Muscle layer of colon (tissue), 2 donors: ENCODE measurements at regions not wholly inside any gene's neighbourhood (a gene's known extent, or its start where the extent isn't known, plus 50 kb on each side); places are given as distances from the start of the nearest gene placed in this dataset.

Source experiments
- H3K27ac ChIP-seq: one replicate; pipeline ENCODE4 v1.7.0; 2013; ENCODE audit warnings: low read depth, mild to moderate bottlenecking, low read length, moderate library complexity
- H3K27me3 ChIP-seq, 2 donors: one replicate each; pipeline ENCODE4 v1.7.0; 2013; ENCODE audit warnings: low read length in 2 of 2, mild to moderate bottlenecking in 2 of 2; ENCODE audit not compliant: insufficient read depth in 2 of 2, control insufficient read depth in 1 of 2
- H3K36me3 ChIP-seq: one replicate; pipeline ENCODE4 v1.7.0; 2013; ENCODE audit warnings: mild to moderate bottlenecking, low read length; ENCODE audit not compliant: insufficient read depth
- H3K4me1 ChIP-seq: one replicate; pipeline ENCODE4 v1.7.0; 2013; ENCODE audit warnings: mild to moderate bottlenecking, low read length; ENCODE audit not compliant: insufficient read depth
- H3K4me3 ChIP-seq, 2 donors: one replicate each; pipeline ENCODE4 v1.7.0; 2013; ENCODE audit warnings: low read length in 2 of 2, low read depth in 1 of 2, mild to moderate bottlenecking in 1 of 2, moderate library complexity in 1 of 2
- H3K9ac ChIP-seq: one replicate; pipeline ENCODE4 v1.7.0; 2013; ENCODE audit warnings: low read length
- H3K9me3 ChIP-seq: one replicate; pipeline ENCODE4 v1.7.0; 2013; ENCODE audit warnings: mild to moderate bottlenecking, low read length
- donor health status: abdominal sarcoma.
- donor health status: Adenocarcinoma of cecum.

GRCh38 chr7:84394219-84394618, 199.6 kb upstream of the SEMA3A start:
- no peak overlapping the region for H3K27ac ChIP-seq
- no peaks in the 10 kb centered on the region for H3K27me3 ChIP-seq
- H3K9ac ChIP-seq, result no peak overlapping the region
- H3K4me1 ChIP-seq, result no peaks in the 10 kb centered on the region
- no peak overlapping the region for H3K4me3 ChIP-seq
- H3K9me3 ChIP-seq, result no peaks in the 10 kb centered on the region
- no peaks in the 10 kb centered on the region for H3K36me3 ChIP-seq

DNA sequence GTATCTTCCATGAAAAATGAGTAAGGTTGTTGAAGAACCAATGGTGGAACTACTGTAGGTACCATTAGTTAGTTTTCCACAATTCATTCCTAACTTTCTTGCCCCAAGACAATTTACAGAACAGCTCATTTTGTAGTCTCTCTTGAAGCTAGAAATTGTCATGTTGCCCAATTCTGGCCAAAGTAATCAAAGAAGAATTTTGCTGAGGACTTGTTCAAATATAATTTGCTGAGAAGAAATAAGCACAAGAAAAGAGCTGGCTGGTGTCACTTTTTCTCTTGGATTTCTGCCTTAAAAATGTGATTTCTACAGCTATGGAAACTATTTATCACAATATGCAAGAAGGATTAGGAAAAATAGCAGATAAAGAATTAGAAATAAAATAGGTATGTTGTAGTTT, 199.2 kb upstream of the SEMA3A start:
- H3K9me3 ChIP-seq, result no peaks in the 10 kb centered on the region
- no peaks in the 10 kb centered on the region for H3K36me3 ChIP-seq
- no peak overlapping the region for H3K4me3 ChIP-seq
- H3K4me1 ChIP-seq, result no peaks in the 10 kb centered on the region
- no peaks in the 10 kb centered on the region for H3K27me3 ChIP-seq
- H3K9ac ChIP-seq, result no peak overlapping the region
- no peak overlapping the region for H3K27ac ChIP-seq

GRCh38 chr7:84390845-84391244, 196.3 kb upstream of the SEMA3A start:
- Histone ChIP-seq H3K36me3 (no peaks in the 10 kb centered on the region), H3K9ac (no peak overlapping the region), H3K9me3 (no peaks in the 10 kb centered on the region), H3K27me3 (no peaks in the 10 kb centered on the region), H3K4me3 (no peak overlapping the region), H3K4me1 (no peaks in the 10 kb centered on the region), H3K27ac (no peak overlapping the region)

DNA sequence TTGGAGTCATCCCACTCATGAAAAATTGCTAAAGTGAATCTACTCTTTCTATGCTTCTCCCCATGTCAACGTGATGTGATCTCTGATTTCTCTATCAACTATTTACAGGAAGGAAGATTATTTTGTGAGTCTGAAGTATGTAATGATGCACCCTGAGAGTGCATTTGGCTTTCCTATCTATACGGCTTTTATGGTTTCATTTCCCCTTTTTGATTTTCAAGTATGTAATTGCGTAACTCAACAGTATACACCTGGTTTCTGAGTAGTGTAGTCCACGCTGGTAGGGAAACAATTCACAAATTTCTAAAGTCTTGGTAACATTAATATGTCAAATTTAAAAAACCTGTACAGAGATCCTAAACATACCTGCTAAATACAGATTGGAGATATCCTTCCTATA, 194.7 kb upstream of the SEMA3A start:
- Histone ChIP-seq H3K27ac (no peak overlapping the region), H3K4me3 (no peak overlapping the region), H3K36me3 (no peaks in the 10 kb centered on the region), H3K9me3 (no peaks in the 10 kb centered on the region), H3K27me3 (no peaks in the 10 kb centered on the region), H3K4me1 (no peaks in the 10 kb centered on the region), H3K9ac (no peak overlapping the region)

GRCh38 chr7:84387595-84387994, 193.0 kb upstream of the SEMA3A start:
- no peaks in the 10 kb centered on the region for H3K4me1 ChIP-seq
- H3K4me3 ChIP-seq, result no peak overlapping the region
- H3K9ac ChIP-seq, result no peak overlapping the region
- H3K27ac ChIP-seq, result no peak overlapping the region
- H3K36me3 ChIP-seq, result no peaks in the 10 kb centered on the region
- no peaks in the 10 kb centered on the region for H3K27me3 ChIP-seq
- no peaks in the 10 kb centered on the region for H3K9me3 ChIP-seq

GRCh38 chr7:84384417-84384816, 189.8 kb upstream of the SEMA3A start:
- Histone ChIP-seq H3K4me1 (no peaks in the 10 kb centered on the region), H3K27me3 (no peaks in the 10 kb centered on the region), H3K27ac (no peak overlapping the region), H3K9me3 (no peaks in the 10 kb centered on the region), H3K4me3 (no peak overlapping the region), H3K36me3 (no peaks in the 10 kb centered on the region), H3K9ac (no peak overlapping the region)

DNA sequence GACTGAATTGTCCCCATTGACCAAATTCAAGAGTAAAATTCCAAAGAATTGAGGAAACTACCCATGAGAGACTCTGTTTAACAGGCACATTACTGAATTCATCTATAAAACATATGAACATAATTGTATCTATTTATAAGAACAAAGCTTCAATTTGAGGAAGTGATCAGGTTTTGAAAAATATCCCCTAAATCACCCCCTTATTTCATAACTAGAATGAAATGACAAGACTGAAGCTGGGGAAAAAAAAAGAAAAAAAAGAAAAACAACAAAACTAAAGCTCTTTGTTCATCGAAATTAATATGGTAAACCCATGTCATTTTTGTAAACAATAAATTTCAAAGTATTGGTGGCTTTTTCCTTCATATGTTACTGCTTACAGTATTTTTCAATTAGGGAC, 184.9 kb upstream of the SEMA3A start:
- no peaks in the 10 kb centered on the region for H3K27me3 ChIP-seq
- no peaks in the 10 kb centered on the region for H3K9me3 ChIP-seq
- no peak overlapping the region for H3K4me3 ChIP-seq
- no peaks in the 10 kb centered on the region for H3K36me3 ChIP-seq
- no peak overlapping the region for H3K9ac ChIP-seq
- no peak overlapping the region for H3K27ac ChIP-seq
- H3K4me1 ChIP-seq, result no peaks in the 10 kb centered on the region

DNA sequence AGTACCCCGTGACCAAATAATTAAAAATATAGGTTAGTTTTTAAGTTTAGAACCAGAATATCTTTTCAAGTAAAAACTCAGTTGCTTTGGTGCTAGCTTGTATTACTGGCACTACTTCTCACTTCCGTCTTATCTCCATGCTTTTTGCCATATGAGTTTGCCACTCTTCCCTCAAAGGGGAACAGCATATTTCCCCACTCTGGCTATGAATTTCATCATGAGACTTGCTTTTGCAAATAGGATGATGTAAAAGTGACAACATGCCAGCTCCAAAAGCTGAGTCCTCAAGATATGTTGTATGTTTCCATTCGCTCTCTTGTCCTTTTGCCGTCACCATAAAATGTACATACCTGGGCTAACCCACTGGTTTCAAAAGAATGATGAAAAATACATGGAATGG, 178.1 kb upstream of the SEMA3A start:
- H3K9ac ChIP-seq, result no peak overlapping the region
- no peaks in the 10 kb centered on the region for H3K9me3 ChIP-seq
- no peaks in the 10 kb centered on the region for H3K27me3 ChIP-seq
- no peak overlapping the region for H3K4me3 ChIP-seq
- no peaks in the 10 kb centered on the region for H3K4me1 ChIP-seq
- no peak overlapping the region for H3K27ac ChIP-seq
- H3K36me3 ChIP-seq, result no peaks in the 10 kb centered on the region

DNA sequence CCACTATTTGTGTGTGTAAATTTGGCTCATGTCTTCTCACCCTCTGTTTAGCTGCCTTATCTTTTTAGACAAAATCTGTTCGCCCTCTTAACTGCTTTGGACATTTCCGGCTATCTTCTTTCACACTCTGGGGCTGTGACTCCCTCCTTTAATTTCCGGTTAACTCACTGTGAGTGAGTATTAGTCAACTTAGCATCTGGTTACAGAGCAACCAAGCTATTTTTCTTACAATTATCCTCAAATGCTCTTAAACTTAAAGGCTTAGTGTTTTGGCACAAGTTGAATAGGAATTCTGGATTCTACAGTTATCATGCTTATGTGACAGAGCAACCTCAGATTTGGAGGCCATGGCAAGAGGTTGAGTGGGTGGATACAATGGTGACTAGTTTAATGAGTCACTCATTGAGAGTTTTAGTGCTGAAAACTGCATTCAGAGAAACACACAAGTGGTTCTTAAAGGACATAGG, 177.6 kb upstream of the SEMA3A start:
- Histone ChIP-seq H3K9me3 (no peaks in the 10 kb centered on the region), H3K36me3 (no peaks in the 10 kb centered on the region), H3K27ac (no peak overlapping the region), H3K4me1 (no peaks in the 10 kb centered on the region), H3K9ac (no peak overlapping the region), H3K4me3 (no peak overlapping the region), H3K27me3 (no peaks in the 10 kb centered on the region)

- Histone ChIP-seq H3K4me3 (no peak overlapping the region), H3K4me1 (no peaks in the 10 kb centered on the region), H3K27me3 (no peaks in the 10 kb centered on the region), H3K27ac (no peak overlapping the region), H3K9me3 (no peaks in the 10 kb centered on the region), H3K36me3 (no peaks in the 10 kb centered on the region), H3K9ac (no peak overlapping the region)
These were observed 175.5 kb upstream of the SEMA3A start for GRCh38 chr7:84370114-84370513.

- Histone ChIP-seq H3K4me3 (no peak overlapping the region), H3K9me3 (no peaks in the 10 kb centered on the region), H3K9ac (no peak overlapping the region), H3K4me1 (peaks cover 6% of the 10 kb centered on the region), H3K27ac (no peak overlapping the region), H3K27me3 (no peaks in the 10 kb centered on the region), H3K36me3 (no peaks in the 10 kb centered on the region)
These were observed 173.5 kb upstream of the SEMA3A start for GRCh38 chr7:84368122-84368521.

- H3K9me3 ChIP-seq, result no peaks in the 10 kb centered on the region
- H3K36me3 ChIP-seq, result no peaks in the 10 kb centered on the region
- H3K4me3 ChIP-seq, result no peak overlapping the region
- no peaks in the 10 kb centered on the region for H3K27me3 ChIP-seq
- H3K27ac ChIP-seq, result no peak overlapping the region
- no peak overlapping the region for H3K9ac ChIP-seq
- peaks cover 6% of the 10 kb centered on the region for H3K4me1 ChIP-seq
These were observed 170.1 kb upstream of the SEMA3A start for GRCh38 chr7:84364708-84365107.
